GM12878 (cell line): ENCODE measurements at regions not wholly inside any gene's neighbourhood (a gene's known extent, or its start where the extent isn't known, plus 50 kb on each side); places are given as distances from the start of the nearest gene placed in this dataset.

ENCODE experiments used
- ATAC-seq: fragments of 200-7000 bp; cut with Tn5 transposase; 3 replicates; pipeline ENCODE4 v1.9.1; 2020; ENCODE audit warnings: mild to moderate bottlenecking, moderate library complexity
- BruUV-seq: library from RNA; stranded (reverse); fragments of 400-500 nt; replicated peaks from 2 replicates; lab custom pipeline; 2021; lab: Mats Ljungman, UMichigan
- CTCF ChIA-PET: fragments of 300-600 bp; sonication (Branson Sonifier 250); formaldehyde crosslinking; extraction: SDS; loops from one replicate; lab custom pipeline; 2021; ENCODE audit warnings: inconsistent platforms; lab: Yijun Ruan, JAX
- POLR2A ChIA-PET: fragments of 350-600 bp; formaldehyde crosslinking; extraction: SDS; loops from one replicate; lab custom pipeline; 2021; ENCODE audit warnings: inconsistent platforms; lab: Charles Lee
- RAD21 ChIA-PET: fragments of 300-600 bp; sonication (Branson Sonifier 250); formaldehyde crosslinking; loops from one replicate; lab custom pipeline; 2023; ENCODE audit warnings: antibody characterized with exemption; ENCODE audit not compliant: unreplicated experiment; lab: Charles Lee
- SMC1A ChIA-PET: fragments of 300-600 bp; sonication (Branson Sonifier 250); formaldehyde crosslinking; loops from one replicate; lab custom pipeline; 2023; ENCODE audit not compliant: unreplicated experiment, uncharacterized antibody; lab: Charles Lee
- DNase-seq: peaks from one replicate; pipeline ENCODE4 v3.0.0-alpha.2; 2011; ENCODE audit warnings: low read depth, low spot score
- FAIRE-seq: peaks from 3 replicates; lab custom pipeline; 2011; peaks lifted over from hg19 to GRCh38; lab: Jason Lieb, UNC
- H2AFZ ChIP-seq: 2 replicates; pipeline ENCODE4 v1.6.0; 2011; ENCODE audit warnings: low read depth, low read length, control low read depth; ENCODE audit not compliant: control insufficient read depth
- H3K27ac ChIP-seq: 2 replicates; pipeline ENCODE4 v1.5.1; 2011; ENCODE audit warnings: control low read depth; ENCODE audit not compliant: control insufficient read depth, insufficient read depth
- H3K27me3 ChIP-seq, 2 experiments: replicated peaks in 1 of 2; 2 replicates each; pipeline versions ENCODE4 v1.6.0 to v1.6.1; 2011; ENCODE audit warnings: low read length in 1 of 2; ENCODE audit not compliant: control insufficient read depth in 2 of 2, insufficient read depth in 2 of 2
- H3K36me3 ChIP-seq, 2 experiments: 2 replicates each; pipeline ENCODE4 v1.5.1; 2011; ENCODE audit warnings: low read length in 1 of 2; ENCODE audit not compliant: control insufficient read depth in 2 of 2, insufficient read depth in 2 of 2
- H3K4me1 ChIP-seq: 2 replicates; pipeline ENCODE4 v1.6.1; 2011; ENCODE audit warnings: mild to moderate bottlenecking, low read length, moderate library complexity, mixed read lengths; ENCODE audit not compliant: control insufficient read depth, insufficient read depth
- H3K4me2 ChIP-seq: 2 replicates; pipeline ENCODE4 v1.6.0; 2011; ENCODE audit warnings: control low read depth; ENCODE audit not compliant: control insufficient read depth, insufficient read depth
- H3K4me3 ChIP-seq: fragments of 200-600 bp; sonication (generic); 2 replicates; pipeline ENCODE4 v1.5.1; 2016
- H3K79me2 ChIP-seq: 2 replicates; pipeline ENCODE4 v1.6.0; 2011; ENCODE audit warnings: low read length; ENCODE audit not compliant: control insufficient read depth, insufficient read depth
- H3K9ac ChIP-seq: 2 replicates; pipeline ENCODE4 v1.8.0; 2011; ENCODE audit warnings: low read length, control low read depth, mixed read lengths; ENCODE audit not compliant: control insufficient read depth, insufficient read depth
- H3K9me3 ChIP-seq: replicated peaks from 3 replicates; pipeline ENCODE4 v1.5.1; 2011; ENCODE audit warnings: mild to moderate bottlenecking, low read length; ENCODE audit not compliant: control insufficient read depth, insufficient read depth
- H4K20me1 ChIP-seq: 2 replicates; pipeline ENCODE4 v1.6.0; 2011; ENCODE audit not compliant: control insufficient read depth, insufficient read depth
- BACH1 ChIP-seq: fragments of 450-650 bp; IDR thresholded peaks from 2 replicates; pipeline ENCODE4 v1.6.1; 2017; ENCODE audit warnings: mild to moderate bottlenecking, borderline replicate concordance
- BMI1 ChIP-seq: fragments of 450-650 bp; IDR thresholded peaks from 2 replicates; pipeline ENCODE4 v1.6.1; 2016; ENCODE audit warnings: mild to moderate bottlenecking, moderate library complexity, borderline replicate concordance
- ESRRA ChIP-seq: IDR thresholded peaks from 2 replicates; pipeline ENCODE4 v1.6.1; 2012; ENCODE audit warnings: mild to moderate bottlenecking, low read length, improper control_type of control experiment
- JUNB ChIP-seq: IDR thresholded peaks from 2 replicates; pipeline ENCODE4 v1.6.1; 2016; ENCODE audit warnings: antibody characterized with exemption, mild to moderate bottlenecking
- MXI1 ChIP-seq: fragments of 150-350 bp; IDR thresholded peaks from 2 replicates; pipeline ENCODE4 v1.6.1; 2011; ENCODE audit warnings: low read depth, mild to moderate bottlenecking, inconsistent platforms, low read length, improper control_type of control experiment
- SMAD1 ChIP-seq: fragments of 450-650 bp; IDR thresholded peaks from 2 replicates; pipeline ENCODE4 v1.6.1; 2018; ENCODE audit warnings: mild to moderate bottlenecking, low read depth; ENCODE audit not compliant: partially characterized antibody
- SREBF2 ChIP-seq: IDR thresholded peaks from 2 replicates; pipeline ENCODE4 v1.6.1; 2012; ENCODE audit warnings: mild to moderate bottlenecking, low read length
- STAT3 ChIP-seq: IDR thresholded peaks from 2 replicates; pipeline ENCODE4 v1.6.1; 2011; ENCODE audit warnings: low read depth, low read length, improper control_type of control experiment
- TARDBP ChIP-seq: IDR thresholded peaks from 2 replicates; pipeline ENCODE4 v1.6.1; 2016; ENCODE audit warnings: borderline replicate concordance
- YBX1 ChIP-seq: fragments of 450-650 bp; IDR thresholded peaks from 2 replicates; pipeline ENCODE4 v1.6.1; 2016; ENCODE audit warnings: antibody characterized with exemption
- WGBS: methylation state at CpG from one replicate; pipeline ENCODE4 v1.1.6; 2016; ENCODE audit warnings: low lambda C conversion rate; ENCODE audit not compliant: insufficient replicate concordance, insufficient coverage; ENCODE audit errors: missing lambda C conversion rate; 5-methylcytosine and 5-hydroxymethylcytosine counted together
- in situ Hi-C: fragments of 300-500 bp; cut with MboI; formaldehyde crosslinking; loops from 9 replicates; pipeline ENCODE4 v1.14.3; 2018; ENCODE audit warnings: mixed read lengths
- intact Hi-C: fragments of 100-400 bp; cut with micrococcal nuclease; formaldehyde crosslinking; loops from one replicate; pipeline ENCODE4 v1.14.2; 2022; ENCODE audit not compliant: unreplicated experiment
- TF ChIP-seq, protein P1 (sequence below): fragments of 450-650 bp; IDR thresholded peaks from 2 replicates; pipeline ENCODE4 v1.6.1; 2017; ENCODE audit warnings: mild to moderate bottlenecking, moderate library complexity
- TF ChIP-seq, protein P2 (sequence below): fragments of 450-650 bp; IDR thresholded peaks from 2 replicates; pipeline ENCODE4 v1.6.1; 2017; ENCODE audit warnings: mild to moderate bottlenecking
- TF ChIP-seq, protein P3 (sequence below): IDR thresholded peaks from 2 replicates; pipeline ENCODE4 v1.6.1; 2012; ENCODE audit warnings: low read depth, low read length, improper control_type of control experiment
- TF ChIP-seq, protein P4 (sequence below), 3 experiments: IDR thresholded peaks in 2 of 3; conservative IDR thresholded peaks in 1 of 3; 2 replicates each; pipeline ENCODE4 v1.5.1; 2011; ENCODE audit warnings: low read depth in 3 of 3, low read length in 3 of 3, mild to moderate bottlenecking in 3 of 3, control low read depth in 2 of 3, moderate library complexity in 2 of 3, inconsistent platforms in 1 of 3, mixed read lengths in 1 of 3; ENCODE audit not compliant: control insufficient read depth in 2 of 3, insufficient read depth in 1 of 3; ENCODE audit errors: extremely low read depth in 1 of 3

DNA sequence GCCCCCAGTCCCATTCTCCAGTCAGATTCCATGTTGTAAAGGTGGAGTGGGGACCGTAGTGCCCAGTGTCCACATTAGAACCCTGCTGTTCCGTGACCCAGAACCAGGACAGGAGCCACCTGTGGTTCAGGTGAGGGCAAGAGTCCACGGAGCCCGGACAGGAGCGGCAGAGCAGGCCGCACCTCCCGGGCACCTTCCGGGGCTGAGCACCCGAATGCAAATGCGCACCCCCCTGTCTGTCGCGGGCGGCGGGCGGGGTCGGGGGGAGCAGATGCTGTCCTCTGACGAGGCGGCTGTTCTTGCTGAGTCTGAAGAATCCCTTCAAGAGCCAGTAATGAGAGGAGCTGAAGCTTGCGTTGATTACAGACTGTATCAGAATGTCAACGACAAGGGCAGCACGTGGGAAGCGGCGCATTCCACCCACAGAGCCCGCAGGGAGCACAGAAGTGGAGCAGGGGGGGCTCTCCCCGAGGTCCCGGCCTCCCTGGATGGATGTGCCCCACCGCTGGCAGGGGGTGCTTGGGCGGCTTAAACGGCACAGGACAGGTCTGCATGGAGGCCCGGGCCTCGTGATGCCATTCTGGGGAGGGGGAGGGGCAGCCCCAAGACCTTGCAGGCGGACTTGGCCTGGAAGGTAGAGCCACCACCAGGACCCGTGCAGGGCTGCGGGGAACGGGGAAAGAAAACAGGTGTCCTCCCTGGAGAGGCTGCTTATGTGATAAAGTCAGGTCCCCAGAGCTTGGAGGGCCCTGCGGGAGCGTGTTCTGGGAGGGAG is 407.5 kb upstream of the RNF32 start (continued):
- TF ChIP-seq SMAD1 (no peak), SREBF2 (no peak), BMI1 (no peak)
- TF ChIP-seq, protein P1, sequence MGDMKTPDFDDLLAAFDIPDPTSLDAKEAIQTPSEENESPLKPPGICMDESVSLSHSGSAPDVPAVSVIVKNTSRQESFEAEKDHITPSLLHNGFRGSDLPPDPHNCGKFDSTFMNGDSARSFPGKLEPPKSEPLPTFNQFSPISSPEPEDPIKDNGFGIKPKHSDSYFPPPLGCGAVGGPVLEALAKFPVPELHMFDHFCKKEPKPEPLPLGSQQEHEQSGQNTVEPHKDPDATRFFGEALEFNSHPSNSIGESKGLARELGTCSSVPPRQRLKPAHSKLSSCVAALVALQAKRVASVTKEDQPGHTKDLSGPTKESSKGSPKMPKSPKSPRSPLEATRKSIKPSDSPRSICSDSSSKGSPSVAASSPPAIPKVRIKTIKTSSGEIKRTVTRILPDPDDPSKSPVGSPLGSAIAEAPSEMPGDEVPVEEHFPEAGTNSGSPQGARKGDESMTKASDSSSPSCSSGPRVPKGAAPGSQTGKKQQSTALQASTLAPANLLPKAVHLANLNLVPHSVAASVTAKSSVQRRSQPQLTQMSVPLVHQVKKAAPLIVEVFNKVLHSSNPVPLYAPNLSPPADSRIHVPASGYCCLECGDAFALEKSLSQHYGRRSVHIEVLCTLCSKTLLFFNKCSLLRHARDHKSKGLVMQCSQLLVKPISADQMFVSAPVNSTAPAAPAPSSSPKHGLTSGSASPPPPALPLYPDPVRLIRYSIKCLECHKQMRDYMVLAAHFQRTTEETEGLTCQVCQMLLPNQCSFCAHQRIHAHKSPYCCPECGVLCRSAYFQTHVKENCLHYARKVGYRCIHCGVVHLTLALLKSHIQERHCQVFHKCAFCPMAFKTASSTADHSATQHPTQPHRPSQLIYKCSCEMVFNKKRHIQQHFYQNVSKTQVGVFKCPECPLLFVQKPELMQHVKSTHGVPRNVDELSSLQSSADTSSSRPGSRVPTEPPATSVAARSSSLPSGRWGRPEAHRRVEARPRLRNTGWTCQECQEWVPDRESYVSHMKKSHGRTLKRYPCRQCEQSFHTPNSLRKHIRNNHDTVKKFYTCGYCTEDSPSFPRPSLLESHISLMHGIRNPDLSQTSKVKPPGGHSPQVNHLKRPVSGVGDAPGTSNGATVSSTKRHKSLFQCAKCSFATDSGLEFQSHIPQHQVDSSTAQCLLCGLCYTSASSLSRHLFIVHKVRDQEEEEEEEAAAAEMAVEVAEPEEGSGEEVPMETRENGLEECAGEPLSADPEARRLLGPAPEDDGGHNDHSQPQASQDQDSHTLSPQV, result no peak
- TF ChIP-seq, all 136 proteins: peak for 0

DNA sequence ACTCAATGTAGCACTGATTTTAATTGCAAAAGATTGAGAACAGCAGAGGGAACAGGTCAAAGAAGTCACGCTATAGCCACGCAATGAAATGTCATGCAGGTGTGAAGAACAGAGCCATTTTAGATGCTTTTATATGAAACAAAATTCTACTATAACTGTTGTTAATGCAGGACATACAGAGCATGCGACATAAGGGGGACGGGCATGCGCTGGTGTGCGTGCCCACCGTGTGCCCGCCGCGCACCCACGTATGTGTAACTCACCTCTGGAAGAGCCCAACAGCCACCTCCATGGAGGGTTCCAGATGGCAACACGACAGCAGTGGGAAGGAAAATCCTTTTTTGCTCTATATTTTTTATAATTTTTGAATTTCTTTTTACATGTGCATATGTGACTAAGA is 410.0 kb upstream of the RNF32 start:
- DNase-seq (no peak), ATAC-seq (no peak), FAIRE-seq (no peak)
- in situ Hi-C loops (no loop called here), intact Hi-C loops (no loop called here)
- no peaks in the 10 kb centered on the region for H4K20me1 ChIP-seq
- BruUV-seq, result no TSS peak
- H3K9ac ChIP-seq, result no peak overlapping the region
- no peaks in the 10 kb centered on the region for H3K79me2 ChIP-seq
- H3K27ac ChIP-seq, result no peak overlapping the region
- H3K4me3 ChIP-seq, result no peak overlapping the region
- H3K4me2 ChIP-seq, result no peak overlapping the region
- ChIA-PET POLR2A (no interaction called here), CTCF (no interaction called here), SMC1A (interaction anchor here (0.6 kb wide), 1 partner anchor 66 kb away, joined by 3 read pairs; no protein-coding TSS in a partner anchor), RAD21 (no interaction called here)
- H2AFZ ChIP-seq, result no peak overlapping the region
- no peaks in the 10 kb centered on the region for H3K27me3 ChIP-seq
- no peaks in the 10 kb centered on the region for H3K4me1 ChIP-seq
- no peaks in the 10 kb centered on the region for H3K36me3 ChIP-seq
- H3K9me3 ChIP-seq, result no peaks in the 10 kb centered on the region; the same call in 2 of the 3 replicates
- WGBS, result 70% methylated on average over 12 of the region's 12 CpGs
- TF ChIP-seq YBX1, result no peak
- TF ChIP-seq, protein P2, sequence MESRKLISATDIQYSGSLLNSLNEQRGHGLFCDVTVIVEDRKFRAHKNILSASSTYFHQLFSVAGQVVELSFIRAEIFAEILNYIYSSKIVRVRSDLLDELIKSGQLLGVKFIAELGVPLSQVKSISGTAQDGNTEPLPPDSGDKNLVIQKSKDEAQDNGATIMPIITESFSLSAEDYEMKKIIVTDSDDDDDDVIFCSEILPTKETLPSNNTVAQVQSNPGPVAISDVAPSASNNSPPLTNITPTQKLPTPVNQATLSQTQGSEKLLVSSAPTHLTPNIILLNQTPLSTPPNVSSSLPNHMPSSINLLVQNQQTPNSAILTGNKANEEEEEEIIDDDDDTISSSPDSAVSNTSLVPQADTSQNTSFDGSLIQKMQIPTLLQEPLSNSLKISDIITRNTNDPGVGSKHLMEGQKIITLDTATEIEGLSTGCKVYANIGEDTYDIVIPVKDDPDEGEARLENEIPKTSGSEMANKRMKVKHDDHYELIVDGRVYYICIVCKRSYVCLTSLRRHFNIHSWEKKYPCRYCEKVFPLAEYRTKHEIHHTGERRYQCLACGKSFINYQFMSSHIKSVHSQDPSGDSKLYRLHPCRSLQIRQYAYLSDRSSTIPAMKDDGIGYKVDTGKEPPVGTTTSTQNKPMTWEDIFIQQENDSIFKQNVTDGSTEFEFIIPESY, result no peak
- TF ChIP-seq, protein P3, sequence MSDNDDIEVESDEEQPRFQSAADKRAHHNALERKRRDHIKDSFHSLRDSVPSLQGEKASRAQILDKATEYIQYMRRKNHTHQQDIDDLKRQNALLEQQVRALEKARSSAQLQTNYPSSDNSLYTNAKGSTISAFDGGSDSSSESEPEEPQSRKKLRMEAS, result no peak
- no peak for TF ChIP-seq TARDBP
- no peak for TF ChIP-seq BACH1
- no peak for TF ChIP-seq STAT3
- TF ChIP-seq, protein P4, sequence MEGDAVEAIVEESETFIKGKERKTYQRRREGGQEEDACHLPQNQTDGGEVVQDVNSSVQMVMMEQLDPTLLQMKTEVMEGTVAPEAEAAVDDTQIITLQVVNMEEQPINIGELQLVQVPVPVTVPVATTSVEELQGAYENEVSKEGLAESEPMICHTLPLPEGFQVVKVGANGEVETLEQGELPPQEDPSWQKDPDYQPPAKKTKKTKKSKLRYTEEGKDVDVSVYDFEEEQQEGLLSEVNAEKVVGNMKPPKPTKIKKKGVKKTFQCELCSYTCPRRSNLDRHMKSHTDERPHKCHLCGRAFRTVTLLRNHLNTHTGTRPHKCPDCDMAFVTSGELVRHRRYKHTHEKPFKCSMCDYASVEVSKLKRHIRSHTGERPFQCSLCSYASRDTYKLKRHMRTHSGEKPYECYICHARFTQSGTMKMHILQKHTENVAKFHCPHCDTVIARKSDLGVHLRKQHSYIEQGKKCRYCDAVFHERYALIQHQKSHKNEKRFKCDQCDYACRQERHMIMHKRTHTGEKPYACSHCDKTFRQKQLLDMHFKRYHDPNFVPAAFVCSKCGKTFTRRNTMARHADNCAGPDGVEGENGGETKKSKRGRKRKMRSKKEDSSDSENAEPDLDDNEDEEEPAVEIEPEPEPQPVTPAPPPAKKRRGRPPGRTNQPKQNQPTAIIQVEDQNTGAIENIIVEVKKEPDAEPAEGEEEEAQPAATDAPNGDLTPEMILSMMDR (IDR thresholded peaks at IDR 0.05 in 2 of 3, conservative IDR thresholded peaks at IDR 0.05 in 1 of 3; ENCODE audit: control insufficient read depth in 2 of 3, extremely low read depth in 1 of 3, insufficient read depth in 1 of 3, low read depth in 3 of 3, low read length in 3 of 3), result no peak
- TF ChIP-seq ESRRA, result no peak
- no peak for TF ChIP-seq MXI1
- TF ChIP-seq JUNB, result no peak
